WTC11 (cell line): ENCODE measurements at regions not wholly inside any gene's neighbourhood (a gene's known extent, or its start where the extent isn't known, plus 50 kb on each side); places are given as distances from the start of the nearest gene placed in this dataset.

Source experiments
- ATAC-seq: fragments of 200-7000 bp; cut with Tn5 transposase; 2 replicates; pipeline ENCODE4 v1.10.0; 2021; ENCODE audit warnings: mild to moderate bottlenecking, moderate library complexity
- CTCF ChIA-PET: fragments of 300-600 bp; sonication (Branson Sonifier 250); formaldehyde crosslinking; loops from one replicate; lab custom pipeline; 2021; ENCODE audit warnings: antibody characterized with exemption; lab: Charles Lee
- POLR2A ChIA-PET: fragments of 350-600 bp; sonication (Branson Sonifier 250); formaldehyde crosslinking; loops from one replicate; lab custom pipeline; 2021; ENCODE audit warnings: antibody characterized with exemption; lab: Charles Lee
- DNase-seq: peaks from one replicate; pipeline ENCODE4 v3.0.0; 2021; ENCODE audit warnings: low spot score
- H3K27ac Mint-ChIP-seq: 2 replicates; pipeline ENCODE4 v1.8.0; 2021; ENCODE audit warnings: mixed read lengths
- H3K27me3 Mint-ChIP-seq: 2 replicates; pipeline ENCODE4 v1.8.0; 2021; ENCODE audit warnings: low read depth, mild to moderate bottlenecking, moderate library complexity, mixed read lengths
- H3K36me3 Mint-ChIP-seq: 2 replicates; pipeline ENCODE4 v1.8.0; 2021; ENCODE audit warnings: mixed read lengths
- H3K4me1 Mint-ChIP-seq: 2 replicates; pipeline ENCODE4 v1.8.0; 2022; ENCODE audit warnings: mixed read lengths
- H3K4me3 Mint-ChIP-seq: 2 replicates; pipeline ENCODE4 v1.8.0; 2021; ENCODE audit warnings: mild to moderate bottlenecking, moderate library complexity, mixed read lengths
- H3K9me3 Mint-ChIP-seq: 2 replicates; pipeline ENCODE4 v1.8.0; 2021; ENCODE audit warnings: mixed read lengths
- ATF1 ChIP-seq: sonication (generic); formaldehyde crosslinking; IDR thresholded peaks from 2 replicates; pipeline ENCODE4 v1.8.1; 2023; ENCODE audit warnings: mild to moderate bottlenecking, moderate library complexity, missing genetic modification reagents
- ELF4 ChIP-seq: sonication (generic); formaldehyde crosslinking; IDR thresholded peaks from 2 replicates; pipeline ENCODE4 v1.8.1; 2022; ENCODE audit warnings: low read depth, mild to moderate bottlenecking, moderate library complexity, missing genetic modification reagents
- FOXJ3 ChIP-seq: sonication (generic); formaldehyde crosslinking; IDR thresholded peaks from 2 replicates; pipeline ENCODE4 v1.9.0; 2021; ENCODE audit warnings: missing genetic modification reagents, mild to moderate bottlenecking, borderline replicate concordance
- KAT7 ChIP-seq: sonication (generic); formaldehyde crosslinking; IDR thresholded peaks from 2 replicates; pipeline ENCODE4 v1.8.1; 2023; ENCODE audit warnings: missing genetic modification reagents, mild to moderate bottlenecking, borderline replicate concordance
- MAX ChIP-seq: sonication (generic); formaldehyde crosslinking; IDR thresholded peaks from 2 replicates; pipeline ENCODE4 v1.8.0; 2022; ENCODE audit warnings: mild to moderate bottlenecking, missing genetic modification reagents
- NR1H2 ChIP-seq: sonication (generic); formaldehyde crosslinking; IDR thresholded peaks from 2 replicates; pipeline ENCODE4 v1.9.0; 2021; ENCODE audit warnings: mild to moderate bottlenecking, moderate library complexity, missing genetic modification reagents
- NR2C2 ChIP-seq: sonication (generic); formaldehyde crosslinking; IDR thresholded peaks from 2 replicates; pipeline ENCODE4 v1.8.0; 2022; ENCODE audit warnings: mild to moderate bottlenecking, missing genetic modification reagents
- RORB ChIP-seq: fragments of 250-450 bp; sonication (Bioruptor Pico); IDR thresholded peaks from 2 replicates; pipeline ENCODE4 v1.9.0; 2021; ENCODE audit warnings: mild to moderate bottlenecking
- SMAD3 ChIP-seq: sonication (generic); formaldehyde crosslinking; IDR thresholded peaks from 2 replicates; pipeline ENCODE4 v1.8.0; 2022; ENCODE audit warnings: missing genetic modification reagents, mild to moderate bottlenecking, borderline replicate concordance
- SP1 ChIP-seq: sonication (generic); formaldehyde crosslinking; conservative IDR thresholded peaks from 2 replicates; pipeline ENCODE4 v1.8.1; 2022; ENCODE audit warnings: missing genetic modification reagents
- TP53 ChIP-seq: sonication (generic); formaldehyde crosslinking; IDR thresholded peaks from 2 replicates; pipeline ENCODE4 v1.8.1; 2023; ENCODE audit warnings: mild to moderate bottlenecking, missing genetic modification reagents
- ZMAT4 ChIP-seq: fragments of 250-450 bp; sonication (Bioruptor Pico); IDR thresholded peaks from 2 replicates; pipeline ENCODE4 v1.9.0; 2021; ENCODE audit warnings: mild to moderate bottlenecking
- ZNF121 ChIP-seq: sonication (generic); formaldehyde crosslinking; IDR thresholded peaks from 2 replicates; pipeline ENCODE4 v1.8.0; 2023; ENCODE audit warnings: missing genetic modification reagents
- ZNF219 ChIP-seq: sonication (generic); formaldehyde crosslinking; IDR thresholded peaks from 2 replicates; pipeline ENCODE4 v1.8.0; 2023; ENCODE audit warnings: missing genetic modification reagents, mild to moderate bottlenecking, borderline replicate concordance
- ZNF232 ChIP-seq: sonication (generic); formaldehyde crosslinking; IDR thresholded peaks from 2 replicates; pipeline ENCODE4 v1.8.0; 2022; ENCODE audit warnings: mild to moderate bottlenecking, missing genetic modification reagents
- ZNF263 ChIP-seq: sonication (generic); formaldehyde crosslinking; IDR thresholded peaks from 2 replicates; pipeline ENCODE4 v1.8.1; 2022; ENCODE audit warnings: low read depth, mild to moderate bottlenecking, moderate library complexity, missing genetic modification reagents
- ZNF423 ChIP-seq: fragments of 250-450 bp; sonication (Bioruptor Pico); IDR thresholded peaks from 2 replicates; pipeline ENCODE4 v2.1.2; 2022; ENCODE audit warnings: mild to moderate bottlenecking, moderate library complexity
- TF ChIP-seq, protein P1 (sequence below): sonication (generic); formaldehyde crosslinking; IDR thresholded peaks from 2 replicates; pipeline ENCODE4 v1.8.1; 2023; ENCODE audit warnings: mild to moderate bottlenecking, moderate library complexity, missing genetic modification reagents
- TF ChIP-seq, protein P2 (sequence below): sonication (generic); formaldehyde crosslinking; IDR thresholded peaks from 2 replicates; pipeline ENCODE4 v1.8.0; 2022; ENCODE audit warnings: mild to moderate bottlenecking, missing genetic modification reagents
- TF ChIP-seq, protein P3 (sequence below): fragments of 250-450 bp; sonication (Bioruptor Pico); IDR thresholded peaks from 2 replicates; pipeline ENCODE4 v2.1.2; 2022; ENCODE audit warnings: mild to moderate bottlenecking, moderate library complexity
- TF ChIP-seq, protein P4 (sequence below): fragments of 250-450 bp; sonication (Bioruptor Pico); IDR thresholded peaks from 2 replicates; pipeline ENCODE4 v1.9.0; 2021; ENCODE audit warnings: mild to moderate bottlenecking
- TF ChIP-seq, protein P5 (sequence below): sonication (generic); formaldehyde crosslinking; IDR thresholded peaks from 2 replicates; pipeline ENCODE4 v1.8.0; 2023; ENCODE audit warnings: missing genetic modification reagents, mild to moderate bottlenecking, borderline replicate concordance

GRCh38 chr6:99184696-99185095 lies 164.8 kb downstream of the FAXC start:
- Mint-ChIP-seq H3K36me3 (peaks cover 25% of the 10 kb centered on the region), H3K4me1 (peaks cover 22% of the 10 kb centered on the region), H3K27me3 (no peaks in the 10 kb centered on the region), H3K27ac (no peak overlapping the region), H3K9me3 (peaks cover 33% of the 10 kb centered on the region), H3K4me3 (no peak overlapping the region)
- ChIA-PET POLR2A (interaction anchor here (0.6 kb wide), 1 partner anchor 407 kb away, joined by 4 read pairs; no protein-coding TSS in a partner anchor), CTCF (interaction anchor here (0.8 to 1.5 kb wide), 3 partner anchors 33 to 57 kb away, joined by 3 to 8 read pairs (median 3); no protein-coding TSS in a partner anchor)
- ATAC-seq (peak; percentile 20), DNase-seq (no peak)
- TF ChIP-seq ZNF232 (CRISPR knock-in tag), result no peak
- TF ChIP-seq RORB (CRISPR knock-in tag), result no peak
- no peak for TF ChIP-seq ZNF263 (CRISPR knock-in tag)
- TF ChIP-seq, protein P1, sequence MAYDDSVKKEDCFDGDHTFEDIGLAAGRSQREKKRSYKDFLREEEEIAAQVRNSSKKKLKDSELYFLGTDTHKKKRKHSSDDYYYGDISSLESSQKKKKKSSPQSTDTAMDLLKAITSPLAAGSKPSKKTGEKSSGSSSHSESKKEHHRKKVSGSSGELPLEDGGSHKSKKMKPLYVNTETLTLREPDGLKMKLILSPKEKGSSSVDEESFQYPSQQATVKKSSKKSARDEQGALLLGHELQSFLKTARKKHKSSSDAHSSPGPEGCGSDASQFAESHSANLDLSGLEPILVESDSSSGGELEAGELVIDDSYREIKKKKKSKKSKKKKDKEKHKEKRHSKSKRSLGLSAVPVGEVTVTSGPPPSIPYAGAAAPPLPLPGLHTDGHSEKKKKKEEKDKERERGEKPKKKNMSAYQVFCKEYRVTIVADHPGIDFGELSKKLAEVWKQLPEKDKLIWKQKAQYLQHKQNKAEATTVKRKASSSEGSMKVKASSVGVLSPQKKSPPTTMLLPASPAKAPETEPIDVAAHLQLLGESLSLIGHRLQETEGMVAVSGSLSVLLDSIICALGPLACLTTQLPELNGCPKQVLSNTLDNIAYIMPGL, result no peak
- no peak for TF ChIP-seq TP53 (CRISPR knock-in tag)

DNA sequence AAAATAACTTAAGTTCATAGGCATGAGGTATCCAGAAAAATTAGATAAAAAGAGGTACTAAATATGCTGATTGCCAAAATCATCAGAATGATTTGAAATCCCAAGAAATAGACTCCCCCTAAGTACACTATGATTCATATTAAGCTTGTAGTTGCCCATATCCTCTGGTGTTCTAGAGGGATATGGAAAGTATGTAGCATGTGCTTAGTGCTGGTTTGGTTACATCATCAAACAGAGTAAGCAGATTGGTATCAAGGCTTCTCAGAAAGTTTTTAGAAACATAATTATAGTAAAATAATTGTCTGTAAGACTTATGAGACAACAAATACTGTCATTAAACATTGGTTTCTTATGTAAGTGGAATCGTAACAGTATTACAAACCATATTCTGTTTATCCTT lies 166.4 kb downstream of the FAXC start:
- Mint-ChIP-seq H3K4me3 (no peak overlapping the region), H3K27ac (no peak overlapping the region), H3K9me3 (peaks cover 43% of the 10 kb centered on the region), H3K27me3 (no peaks in the 10 kb centered on the region), H3K36me3 (peaks cover 34% of the 10 kb centered on the region), H3K4me1 (peaks cover 22% of the 10 kb centered on the region)
- DNase-seq (no peak), ATAC-seq (no peak)
- CTCF ChIA-PET, result no interaction called here
- TF ChIP-seq ZMAT4 (no peak), NR2C2 (no peak), SMAD3 (CRISPR knock-in tag) (no peak), ZNF219 (CRISPR knock-in tag) (no peak), KAT7 (CRISPR knock-in tag) (no peak), SP1 (no peak), ELF4 (no peak), MAX (no peak), FOXJ3 (CRISPR knock-in tag) (no peak), ZNF423 (CRISPR knock-in tag) (no peak), NR1H2 (CRISPR knock-in tag) (no peak), ZNF121 (CRISPR knock-in tag) (no peak), ATF1 (CRISPR knock-in tag) (no peak)
- TF ChIP-seq, protein P2, sequence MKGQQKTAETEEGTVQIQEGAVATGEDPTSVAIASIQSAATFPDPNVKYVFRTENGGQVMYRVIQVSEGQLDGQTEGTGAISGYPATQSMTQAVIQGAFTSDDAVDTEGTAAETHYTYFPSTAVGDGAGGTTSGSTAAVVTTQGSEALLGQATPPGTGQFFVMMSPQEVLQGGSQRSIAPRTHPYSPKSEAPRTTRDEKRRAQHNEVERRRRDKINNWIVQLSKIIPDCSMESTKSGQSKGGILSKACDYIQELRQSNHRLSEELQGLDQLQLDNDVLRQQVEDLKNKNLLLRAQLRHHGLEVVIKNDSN (CRISPR knock-in tag), result no peak
- TF ChIP-seq, protein P3, sequence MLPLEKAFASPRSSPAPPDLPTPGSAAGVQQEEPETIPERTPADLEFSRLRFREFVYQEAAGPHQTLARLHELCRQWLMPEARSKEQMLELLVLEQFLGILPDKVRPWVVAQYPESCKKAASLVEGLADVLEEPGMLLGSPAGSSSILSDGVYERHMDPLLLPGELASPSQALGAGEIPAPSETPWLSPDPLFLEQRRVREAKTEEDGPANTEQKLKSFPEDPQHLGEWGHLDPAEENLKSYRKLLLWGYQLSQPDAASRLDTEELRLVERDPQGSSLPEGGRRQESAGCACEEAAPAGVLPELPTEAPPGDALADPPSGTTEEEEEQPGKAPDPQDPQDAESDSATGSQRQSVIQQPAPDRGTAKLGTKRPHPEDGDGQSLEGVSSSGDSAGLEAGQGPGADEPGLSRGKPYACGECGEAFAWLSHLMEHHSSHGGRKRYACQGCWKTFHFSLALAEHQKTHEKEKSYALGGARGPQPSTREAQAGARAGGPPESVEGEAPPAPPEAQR, result no peak
- TF ChIP-seq, protein P4, sequence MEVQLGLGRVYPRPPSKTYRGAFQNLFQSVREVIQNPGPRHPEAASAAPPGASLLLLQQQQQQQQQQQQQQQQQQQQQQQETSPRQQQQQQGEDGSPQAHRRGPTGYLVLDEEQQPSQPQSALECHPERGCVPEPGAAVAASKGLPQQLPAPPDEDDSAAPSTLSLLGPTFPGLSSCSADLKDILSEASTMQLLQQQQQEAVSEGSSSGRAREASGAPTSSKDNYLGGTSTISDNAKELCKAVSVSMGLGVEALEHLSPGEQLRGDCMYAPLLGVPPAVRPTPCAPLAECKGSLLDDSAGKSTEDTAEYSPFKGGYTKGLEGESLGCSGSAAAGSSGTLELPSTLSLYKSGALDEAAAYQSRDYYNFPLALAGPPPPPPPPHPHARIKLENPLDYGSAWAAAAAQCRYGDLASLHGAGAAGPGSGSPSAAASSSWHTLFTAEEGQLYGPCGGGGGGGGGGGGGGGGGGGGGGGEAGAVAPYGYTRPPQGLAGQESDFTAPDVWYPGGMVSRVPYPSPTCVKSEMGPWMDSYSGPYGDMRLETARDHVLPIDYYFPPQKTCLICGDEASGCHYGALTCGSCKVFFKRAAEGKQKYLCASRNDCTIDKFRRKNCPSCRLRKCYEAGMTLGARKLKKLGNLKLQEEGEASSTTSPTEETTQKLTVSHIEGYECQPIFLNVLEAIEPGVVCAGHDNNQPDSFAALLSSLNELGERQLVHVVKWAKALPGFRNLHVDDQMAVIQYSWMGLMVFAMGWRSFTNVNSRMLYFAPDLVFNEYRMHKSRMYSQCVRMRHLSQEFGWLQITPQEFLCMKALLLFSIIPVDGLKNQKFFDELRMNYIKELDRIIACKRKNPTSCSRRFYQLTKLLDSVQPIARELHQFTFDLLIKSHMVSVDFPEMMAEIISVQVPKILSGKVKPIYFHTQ (CRISPR knock-in tag), result no peak
- TF ChIP-seq, protein P5, sequence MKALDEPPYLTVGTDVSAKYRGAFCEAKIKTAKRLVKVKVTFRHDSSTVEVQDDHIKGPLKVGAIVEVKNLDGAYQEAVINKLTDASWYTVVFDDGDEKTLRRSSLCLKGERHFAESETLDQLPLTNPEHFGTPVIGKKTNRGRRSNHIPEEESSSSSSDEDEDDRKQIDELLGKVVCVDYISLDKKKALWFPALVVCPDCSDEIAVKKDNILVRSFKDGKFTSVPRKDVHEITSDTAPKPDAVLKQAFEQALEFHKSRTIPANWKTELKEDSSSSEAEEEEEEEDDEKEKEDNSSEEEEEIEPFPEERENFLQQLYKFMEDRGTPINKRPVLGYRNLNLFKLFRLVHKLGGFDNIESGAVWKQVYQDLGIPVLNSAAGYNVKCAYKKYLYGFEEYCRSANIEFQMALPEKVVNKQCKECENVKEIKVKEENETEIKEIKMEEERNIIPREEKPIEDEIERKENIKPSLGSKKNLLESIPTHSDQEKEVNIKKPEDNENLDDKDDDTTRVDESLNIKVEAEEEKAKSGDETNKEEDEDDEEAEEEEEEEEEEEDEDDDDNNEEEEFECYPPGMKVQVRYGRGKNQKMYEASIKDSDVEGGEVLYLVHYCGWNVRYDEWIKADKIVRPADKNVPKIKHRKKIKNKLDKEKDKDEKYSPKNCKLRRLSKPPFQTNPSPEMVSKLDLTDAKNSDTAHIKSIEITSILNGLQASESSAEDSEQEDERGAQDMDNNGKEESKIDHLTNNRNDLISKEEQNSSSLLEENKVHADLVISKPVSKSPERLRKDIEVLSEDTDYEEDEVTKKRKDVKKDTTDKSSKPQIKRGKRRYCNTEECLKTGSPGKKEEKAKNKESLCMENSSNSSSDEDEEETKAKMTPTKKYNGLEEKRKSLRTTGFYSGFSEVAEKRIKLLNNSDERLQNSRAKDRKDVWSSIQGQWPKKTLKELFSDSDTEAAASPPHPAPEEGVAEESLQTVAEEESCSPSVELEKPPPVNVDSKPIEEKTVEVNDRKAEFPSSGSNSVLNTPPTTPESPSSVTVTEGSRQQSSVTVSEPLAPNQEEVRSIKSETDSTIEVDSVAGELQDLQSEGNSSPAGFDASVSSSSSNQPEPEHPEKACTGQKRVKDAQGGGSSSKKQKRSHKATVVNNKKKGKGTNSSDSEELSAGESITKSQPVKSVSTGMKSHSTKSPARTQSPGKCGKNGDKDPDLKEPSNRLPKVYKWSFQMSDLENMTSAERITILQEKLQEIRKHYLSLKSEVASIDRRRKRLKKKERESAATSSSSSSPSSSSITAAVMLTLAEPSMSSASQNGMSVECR (CRISPR knock-in tag), result no peak
- POLR2A ChIA-PET, result no interaction called here
